ENCODE measurements at regions not wholly inside any gene's neighbourhood (a gene's known extent, or its start where the extent isn't known, plus 50 kb on each side); places are given as distances from the start of the nearest gene placed in this dataset.

DNA sequence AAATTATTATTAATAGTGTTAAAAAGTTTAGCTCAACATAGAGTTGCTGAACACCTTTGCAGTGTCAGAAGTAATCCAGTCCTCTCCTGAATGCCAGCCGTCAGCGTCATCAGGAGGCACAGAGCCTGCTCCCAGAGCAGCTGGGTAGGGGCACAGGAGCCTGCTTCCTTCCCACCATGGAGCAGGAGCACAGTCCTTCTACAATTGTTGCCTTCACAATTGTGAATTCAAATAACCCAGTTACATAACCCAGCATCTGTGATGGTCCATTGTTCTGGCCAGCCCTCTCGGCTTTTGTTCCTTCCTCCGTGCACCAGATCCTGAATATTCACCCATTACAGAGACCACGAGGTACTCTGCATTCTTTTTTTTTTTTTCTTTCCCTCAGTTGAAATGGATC lies 393.9 kb upstream of the MAF start:
- no peak for TF ChIP-seq EZH2 (IDR thresholded peaks at IDR 0.05; ENCODE audit: borderline replicate concordance, insufficient read depth, low read depth, low read length, poor library complexity, severe bottlenecking)
- TF ChIP-seq, protein P1, sequence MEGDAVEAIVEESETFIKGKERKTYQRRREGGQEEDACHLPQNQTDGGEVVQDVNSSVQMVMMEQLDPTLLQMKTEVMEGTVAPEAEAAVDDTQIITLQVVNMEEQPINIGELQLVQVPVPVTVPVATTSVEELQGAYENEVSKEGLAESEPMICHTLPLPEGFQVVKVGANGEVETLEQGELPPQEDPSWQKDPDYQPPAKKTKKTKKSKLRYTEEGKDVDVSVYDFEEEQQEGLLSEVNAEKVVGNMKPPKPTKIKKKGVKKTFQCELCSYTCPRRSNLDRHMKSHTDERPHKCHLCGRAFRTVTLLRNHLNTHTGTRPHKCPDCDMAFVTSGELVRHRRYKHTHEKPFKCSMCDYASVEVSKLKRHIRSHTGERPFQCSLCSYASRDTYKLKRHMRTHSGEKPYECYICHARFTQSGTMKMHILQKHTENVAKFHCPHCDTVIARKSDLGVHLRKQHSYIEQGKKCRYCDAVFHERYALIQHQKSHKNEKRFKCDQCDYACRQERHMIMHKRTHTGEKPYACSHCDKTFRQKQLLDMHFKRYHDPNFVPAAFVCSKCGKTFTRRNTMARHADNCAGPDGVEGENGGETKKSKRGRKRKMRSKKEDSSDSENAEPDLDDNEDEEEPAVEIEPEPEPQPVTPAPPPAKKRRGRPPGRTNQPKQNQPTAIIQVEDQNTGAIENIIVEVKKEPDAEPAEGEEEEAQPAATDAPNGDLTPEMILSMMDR (IDR thresholded peaks at IDR 0.05): no peak
